Peyer's patch (tissue), 4 donors: ENCODE measurements at regions not wholly inside any gene's neighbourhood (a gene's known extent, or its start where the extent isn't known, plus 50 kb on each side); places are given as distances from the start of the nearest gene placed in this dataset.

Experiments
- POLR2A ChIP-seq, 2 donors: fragments of 450-650 bp; IDR thresholded peaks; one replicate each; pipeline ENCODE4 v1.5.1; 2017; ENCODE audit warnings: antibody characterized with exemption in 2 of 2, mild to moderate bottlenecking in 2 of 2, moderate library complexity in 2 of 2
- TF ChIP-seq, protein P1 (sequence below), 6 experiments: fragments of 450-650 bp in 4 of 6; fragments of 200-600 bp in 2 of 6; sonication (generic) in 1 of 6; IDR thresholded peaks; one replicate each; pipeline ENCODE4 v1.5.1; 2017 to 2019; ENCODE audit warnings: antibody characterized with exemption in 6 of 6, mild to moderate bottlenecking in 3 of 6, moderate library complexity in 1 of 6

DNA sequence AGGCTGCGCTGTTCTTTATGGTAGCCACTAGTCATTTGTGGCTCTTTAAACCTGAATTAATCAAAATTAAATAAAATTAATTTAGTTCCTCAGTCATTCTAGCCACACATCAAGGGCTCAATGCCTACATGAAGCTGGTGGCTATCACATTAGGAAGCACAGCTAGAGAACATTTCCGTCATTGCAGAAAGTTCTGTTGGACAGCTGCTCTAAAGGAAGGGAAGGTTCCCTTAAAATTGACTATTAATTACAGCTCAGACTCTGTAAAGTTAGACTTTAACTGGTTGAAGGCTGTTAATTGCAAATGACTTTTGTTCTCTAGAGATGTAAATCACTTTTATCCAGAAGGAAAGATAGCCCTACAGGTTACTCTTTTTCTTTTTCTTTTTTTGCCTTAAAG is 202.7 kb upstream of the ADAMTS9 start:
- no peak for TF ChIP-seq POLR2A (IDR thresholded peaks at IDR 0.05)
- TF ChIP-seq, protein P1, sequence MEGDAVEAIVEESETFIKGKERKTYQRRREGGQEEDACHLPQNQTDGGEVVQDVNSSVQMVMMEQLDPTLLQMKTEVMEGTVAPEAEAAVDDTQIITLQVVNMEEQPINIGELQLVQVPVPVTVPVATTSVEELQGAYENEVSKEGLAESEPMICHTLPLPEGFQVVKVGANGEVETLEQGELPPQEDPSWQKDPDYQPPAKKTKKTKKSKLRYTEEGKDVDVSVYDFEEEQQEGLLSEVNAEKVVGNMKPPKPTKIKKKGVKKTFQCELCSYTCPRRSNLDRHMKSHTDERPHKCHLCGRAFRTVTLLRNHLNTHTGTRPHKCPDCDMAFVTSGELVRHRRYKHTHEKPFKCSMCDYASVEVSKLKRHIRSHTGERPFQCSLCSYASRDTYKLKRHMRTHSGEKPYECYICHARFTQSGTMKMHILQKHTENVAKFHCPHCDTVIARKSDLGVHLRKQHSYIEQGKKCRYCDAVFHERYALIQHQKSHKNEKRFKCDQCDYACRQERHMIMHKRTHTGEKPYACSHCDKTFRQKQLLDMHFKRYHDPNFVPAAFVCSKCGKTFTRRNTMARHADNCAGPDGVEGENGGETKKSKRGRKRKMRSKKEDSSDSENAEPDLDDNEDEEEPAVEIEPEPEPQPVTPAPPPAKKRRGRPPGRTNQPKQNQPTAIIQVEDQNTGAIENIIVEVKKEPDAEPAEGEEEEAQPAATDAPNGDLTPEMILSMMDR (IDR thresholded peaks at IDR 0.05) = no peak
